Neural progenitor cell (in vitro differentiated cells): ENCODE measurements at regions not wholly inside any gene's neighbourhood (a gene's known extent, or its start where the extent isn't known, plus 50 kb on each side); places are given as distances from the start of the nearest gene placed in this dataset.

Experiments used
- DNase-seq: peaks from one replicate; pipeline ENCODE4 v3.0.0-alpha.2; 2016; ENCODE audit warnings: low spot score
- H2AFZ ChIP-seq: fragments of 200-600 bp; sonication (generic); replicated peaks from 2 replicates; pipeline ENCODE4 v1.6.1; 2016; ENCODE audit warnings: antibody characterized with exemption
- H3F3A ChIP-seq: fragments of 200-600 bp; sonication (generic); 2 replicates; pipeline ENCODE4 v1.6.1; 2016; ENCODE audit warnings: antibody characterized with exemption, low read depth
- H3K27ac ChIP-seq: fragments of 200-600 bp; sonication (generic); 2 replicates; pipeline ENCODE4 v1.5.1; 2016; ENCODE audit warnings: mild to moderate bottlenecking
- H3K27me3 ChIP-seq: fragments of 200-600 bp; sonication (generic); 2 replicates; pipeline ENCODE4 v1.6.1; 2016; ENCODE audit warnings: mild to moderate bottlenecking, moderate library complexity
- H3K36me3 ChIP-seq: fragments of 200-600 bp; sonication (generic); 2 replicates; pipeline ENCODE4 v1.5.1; 2016
- H3K4me1 ChIP-seq: fragments of 200-600 bp; sonication (generic); 2 replicates; pipeline ENCODE4 v1.6.1; 2016; ENCODE audit warnings: mixed run types
- H3K4me2 ChIP-seq: fragments of 200-600 bp; sonication (generic); 2 replicates; pipeline ENCODE4 v1.6.1; 2016
- H3K4me3 ChIP-seq: fragments of 200-600 bp; sonication (generic); 2 replicates; pipeline ENCODE4 v1.5.1; 2016
- H3K79me2 ChIP-seq: fragments of 200-600 bp; sonication (generic); 2 replicates; pipeline ENCODE4 v1.6.1; 2016; ENCODE audit warnings: low read depth
- H3K9ac ChIP-seq: fragments of 200-600 bp; sonication (generic); 2 replicates; pipeline ENCODE4 v1.6.1; 2016
- H3K9me3 ChIP-seq: fragments of 200-600 bp; sonication (generic); 2 replicates; pipeline ENCODE4 v1.5.1; 2016; ENCODE audit warnings: low read depth
- H4K20me1 ChIP-seq: fragments of 200-600 bp; sonication (generic); 2 replicates; pipeline ENCODE4 v1.6.1; 2016; ENCODE audit warnings: low read depth
- H3K27ac Mint-ChIP-seq: 3 replicates; pipeline ENCODE4 v1.8.0; 2021; ENCODE audit warnings: mixed read lengths
- H3K27me3 Mint-ChIP-seq: 2 replicates; pipeline ENCODE4 v1.8.0; 2022; ENCODE audit warnings: low read depth, mild to moderate bottlenecking, inconsistent platforms, moderate library complexity, mixed read lengths; ENCODE audit not compliant: insufficient read depth
- H3K36me3 Mint-ChIP-seq: 3 replicates; pipeline ENCODE4 v1.8.0; 2021; ENCODE audit warnings: mixed read lengths
- H3K4me1 Mint-ChIP-seq: 3 replicates; pipeline ENCODE4 v1.8.0; 2021; ENCODE audit warnings: mixed read lengths
- H3K4me3 Mint-ChIP-seq: 3 replicates; pipeline ENCODE4 v1.8.0; 2021; ENCODE audit warnings: mild to moderate bottlenecking, moderate library complexity, mixed read lengths
- H3K9me3 Mint-ChIP-seq: 3 replicates; pipeline ENCODE4 v1.8.0; 2020; ENCODE audit warnings: mixed read lengths
- EZH2 ChIP-seq: fragments of 200-600 bp; sonication (generic); IDR thresholded peaks from 2 replicates; pipeline ENCODE4 v1.6.1; 2017; ENCODE audit warnings: antibody characterized with exemption, mild to moderate bottlenecking, moderate library complexity
- EZH2phosphoT487 ChIP-seq: fragments of 200-600 bp; sonication (generic); IDR thresholded peaks from 2 replicates; pipeline ENCODE4 v1.6.1; 2017; ENCODE audit warnings: antibody characterized with exemption
- TF ChIP-seq, protein P1 (sequence below): fragments of 200-600 bp; sonication (generic); IDR thresholded peaks from 2 replicates; pipeline ENCODE4 v1.5.1; 2017; ENCODE audit warnings: antibody characterized with exemption, mild to moderate bottlenecking

DNA sequence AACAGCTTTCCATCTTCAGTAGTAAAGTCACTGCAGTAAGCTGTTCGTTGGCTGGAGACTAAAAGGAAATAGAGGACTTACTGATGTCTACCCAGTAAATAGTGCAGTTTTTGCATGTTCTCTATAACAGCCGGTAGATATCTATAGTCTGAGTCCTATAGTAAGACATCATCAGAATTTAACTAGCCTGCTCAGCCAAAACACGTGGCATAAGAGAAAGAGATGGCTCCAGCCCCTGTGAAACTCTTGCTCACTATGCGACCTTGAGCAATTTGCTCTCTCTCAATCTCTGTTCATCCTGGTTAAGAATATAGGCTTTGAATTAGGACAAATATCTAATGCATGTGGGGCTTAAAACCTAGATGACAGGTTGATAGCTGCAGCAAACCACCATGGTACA, 201.6 kb upstream of the PAPPA start:
- no peak overlapping the region for H3K4me3 ChIP-seq
- H3K27ac Mint-ChIP-seq: no peak overlapping the region
- no peaks in the 10 kb centered on the region for H3K36me3 ChIP-seq
- H4K20me1 ChIP-seq: no peaks in the 10 kb centered on the region
- H3K79me2 ChIP-seq: no peaks in the 10 kb centered on the region
- no peak overlapping the region for H3K27ac ChIP-seq
- no peaks in the 10 kb centered on the region for H3K27me3 Mint-ChIP-seq
- no peaks in the 10 kb centered on the region for H3K4me1 ChIP-seq
- H3K36me3 Mint-ChIP-seq: no peaks in the 10 kb centered on the region
- no peak overlapping the region for H3K4me2 ChIP-seq
- H3K9me3 Mint-ChIP-seq: no peaks in the 10 kb centered on the region
- TF ChIP-seq EZH2 (no peak), EZH2phosphoT487 (no peak)
- TF ChIP-seq, protein P1, sequence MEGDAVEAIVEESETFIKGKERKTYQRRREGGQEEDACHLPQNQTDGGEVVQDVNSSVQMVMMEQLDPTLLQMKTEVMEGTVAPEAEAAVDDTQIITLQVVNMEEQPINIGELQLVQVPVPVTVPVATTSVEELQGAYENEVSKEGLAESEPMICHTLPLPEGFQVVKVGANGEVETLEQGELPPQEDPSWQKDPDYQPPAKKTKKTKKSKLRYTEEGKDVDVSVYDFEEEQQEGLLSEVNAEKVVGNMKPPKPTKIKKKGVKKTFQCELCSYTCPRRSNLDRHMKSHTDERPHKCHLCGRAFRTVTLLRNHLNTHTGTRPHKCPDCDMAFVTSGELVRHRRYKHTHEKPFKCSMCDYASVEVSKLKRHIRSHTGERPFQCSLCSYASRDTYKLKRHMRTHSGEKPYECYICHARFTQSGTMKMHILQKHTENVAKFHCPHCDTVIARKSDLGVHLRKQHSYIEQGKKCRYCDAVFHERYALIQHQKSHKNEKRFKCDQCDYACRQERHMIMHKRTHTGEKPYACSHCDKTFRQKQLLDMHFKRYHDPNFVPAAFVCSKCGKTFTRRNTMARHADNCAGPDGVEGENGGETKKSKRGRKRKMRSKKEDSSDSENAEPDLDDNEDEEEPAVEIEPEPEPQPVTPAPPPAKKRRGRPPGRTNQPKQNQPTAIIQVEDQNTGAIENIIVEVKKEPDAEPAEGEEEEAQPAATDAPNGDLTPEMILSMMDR: no peak
- H3K4me3 Mint-ChIP-seq: no peak overlapping the region
- no peak overlapping the region for H2AFZ ChIP-seq
- DNase-seq: no peak
- no peaks in the 10 kb centered on the region for H3F3A ChIP-seq
- no peaks in the 10 kb centered on the region for H3K4me1 Mint-ChIP-seq
- H3K9me3 ChIP-seq: no peaks in the 10 kb centered on the region
- no peak overlapping the region for H3K9ac ChIP-seq
- no peaks in the 10 kb centered on the region for H3K27me3 ChIP-seq

DNA sequence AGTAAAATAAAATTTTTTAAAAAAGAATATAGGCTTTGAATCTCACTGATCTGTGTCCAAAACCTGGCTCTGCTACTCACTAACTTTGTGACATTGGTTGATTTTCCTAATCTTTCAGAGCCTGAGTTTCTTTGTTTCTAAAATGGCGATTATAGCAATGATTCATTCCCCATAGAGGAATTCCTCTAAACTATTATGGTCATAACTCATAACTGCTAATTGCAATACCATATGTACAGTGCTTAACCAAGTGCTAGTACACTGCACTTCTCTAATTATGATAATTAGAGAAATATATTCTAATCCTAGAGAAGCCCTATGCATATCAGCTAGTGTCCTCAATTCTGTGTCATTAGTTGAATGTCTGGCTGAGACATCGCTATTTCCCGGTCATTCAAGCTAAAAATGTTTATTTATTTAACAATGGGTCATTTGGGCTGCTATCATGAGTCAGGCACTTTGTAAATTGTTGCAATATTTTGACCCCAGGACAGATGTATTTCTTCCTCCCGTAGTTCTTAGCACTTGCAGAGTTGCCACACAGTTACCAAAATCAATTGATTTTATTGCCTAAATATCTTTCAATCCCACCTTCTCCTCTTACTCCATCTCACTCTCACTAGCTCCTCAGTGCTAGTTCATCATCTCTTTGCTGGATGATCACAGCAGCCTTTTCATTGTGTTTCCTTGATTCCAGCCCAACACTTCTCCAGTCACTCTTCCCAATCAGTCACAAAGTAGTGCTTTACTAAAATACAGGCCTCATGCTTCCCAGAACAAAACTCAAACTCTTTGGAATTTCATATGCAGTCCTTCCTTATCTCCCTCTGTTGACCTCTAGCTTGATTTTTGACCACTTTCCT, 200.9 kb upstream of the PAPPA start:
- H3K9ac ChIP-seq: no peak overlapping the region
- no peaks in the 10 kb centered on the region for H3K79me2 ChIP-seq
- H3K4me3 ChIP-seq: no peak overlapping the region
- no peaks in the 10 kb centered on the region for H3K4me1 ChIP-seq
- H3K4me3 Mint-ChIP-seq: no peak overlapping the region
- no peaks in the 10 kb centered on the region for H3K36me3 Mint-ChIP-seq
- no peak overlapping the region for H3K27ac ChIP-seq
- H2AFZ ChIP-seq: no peak overlapping the region
- no peaks in the 10 kb centered on the region for H3K4me1 Mint-ChIP-seq
- H3K27me3 ChIP-seq: no peaks in the 10 kb centered on the region
- H3K27me3 Mint-ChIP-seq: no peaks in the 10 kb centered on the region
- H3F3A ChIP-seq: no peaks in the 10 kb centered on the region
- H3K4me2 ChIP-seq: no peak overlapping the region
- no peaks in the 10 kb centered on the region for H3K36me3 ChIP-seq
- DNase-seq: no peak
- no peak overlapping the region for H3K27ac Mint-ChIP-seq
- H3K9me3 ChIP-seq: no peaks in the 10 kb centered on the region
- no peaks in the 10 kb centered on the region for H4K20me1 ChIP-seq
- H3K9me3 Mint-ChIP-seq: no peaks in the 10 kb centered on the region
- TF ChIP-seq EZH2phosphoT487 (no peak), EZH2 (no peak)
- TF ChIP-seq, protein P1: no peak

DNA sequence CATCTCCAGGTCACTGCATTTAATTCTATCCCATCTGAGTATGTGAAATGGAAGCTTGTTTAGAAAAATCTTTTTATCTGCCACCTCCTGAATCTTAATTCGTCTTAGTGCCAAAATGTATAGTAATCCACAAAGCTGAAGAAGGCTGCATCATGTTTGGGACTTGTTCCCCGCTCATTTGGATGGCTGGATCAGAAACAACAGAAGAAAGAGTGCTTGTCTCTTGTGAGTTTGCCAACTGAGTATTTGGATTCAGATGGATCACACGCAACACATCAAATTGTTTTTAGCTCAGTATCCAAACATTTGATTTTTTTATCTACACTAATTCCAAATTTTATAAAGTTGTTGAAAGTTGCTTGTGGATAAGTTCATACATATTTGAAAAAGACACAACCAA, 197.2 kb upstream of the PAPPA start:
- Histone ChIP-seq H3K27me3 (no peaks in the 10 kb centered on the region), H4K20me1 (no peaks in the 10 kb centered on the region), H3K9me3 (no peaks in the 10 kb centered on the region), H3K79me2 (no peaks in the 10 kb centered on the region), H3K4me3 (no peak overlapping the region), H3K36me3 (no peaks in the 10 kb centered on the region), H3K27ac (no peak overlapping the region), H3K4me2 (no peak overlapping the region), H3K4me1 (no peaks in the 10 kb centered on the region), H3K9ac (no peak overlapping the region), H3F3A (no peaks in the 10 kb centered on the region), H2AFZ (no peak overlapping the region)
- TF ChIP-seq EZH2phosphoT487 (no peak), EZH2 (no peak)
- TF ChIP-seq, protein P1: no peak
- H3K4me1 Mint-ChIP-seq: no peaks in the 10 kb centered on the region
- no peaks in the 10 kb centered on the region for H3K27me3 Mint-ChIP-seq
- no peak for DNase-seq
- no peak overlapping the region for H3K27ac Mint-ChIP-seq
- H3K4me3 Mint-ChIP-seq: no peak overlapping the region
- H3K36me3 Mint-ChIP-seq: no peaks in the 10 kb centered on the region
- H3K9me3 Mint-ChIP-seq: peaks cover 5% of the 10 kb centered on the region
